ENCODE measurements at regions not wholly inside any gene's neighbourhood (a gene's known extent, or its start where the extent isn't known, plus 50 kb on each side); places are given as distances from the start of the nearest gene placed in this dataset.

DNA sequence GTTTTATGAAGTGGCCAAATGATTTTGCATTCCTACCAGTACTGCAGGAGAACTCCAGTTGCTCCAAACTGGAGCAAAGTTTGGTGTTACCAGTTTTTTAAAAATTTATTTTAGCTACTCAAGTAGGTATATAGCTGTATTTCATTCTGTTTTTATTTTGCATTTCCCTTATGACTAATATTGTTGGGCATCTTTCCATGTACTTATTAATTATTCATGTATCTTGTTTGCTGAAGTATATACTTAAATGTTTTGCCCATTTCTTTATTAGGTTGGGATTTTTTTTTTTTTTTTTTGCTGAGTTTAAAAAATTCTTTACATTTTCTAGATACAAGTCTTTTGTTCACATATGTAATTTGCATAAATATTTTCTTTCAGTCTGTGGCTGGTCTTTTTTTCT lies 386.6 kb upstream of the DAB2 start:
- no peak for TF ChIP-seq EZH2 (IDR thresholded peaks at IDR 0.05; ENCODE audit: borderline replicate concordance, low read depth, low read length, poor library complexity, severe bottlenecking)
- TF ChIP-seq, protein P1, sequence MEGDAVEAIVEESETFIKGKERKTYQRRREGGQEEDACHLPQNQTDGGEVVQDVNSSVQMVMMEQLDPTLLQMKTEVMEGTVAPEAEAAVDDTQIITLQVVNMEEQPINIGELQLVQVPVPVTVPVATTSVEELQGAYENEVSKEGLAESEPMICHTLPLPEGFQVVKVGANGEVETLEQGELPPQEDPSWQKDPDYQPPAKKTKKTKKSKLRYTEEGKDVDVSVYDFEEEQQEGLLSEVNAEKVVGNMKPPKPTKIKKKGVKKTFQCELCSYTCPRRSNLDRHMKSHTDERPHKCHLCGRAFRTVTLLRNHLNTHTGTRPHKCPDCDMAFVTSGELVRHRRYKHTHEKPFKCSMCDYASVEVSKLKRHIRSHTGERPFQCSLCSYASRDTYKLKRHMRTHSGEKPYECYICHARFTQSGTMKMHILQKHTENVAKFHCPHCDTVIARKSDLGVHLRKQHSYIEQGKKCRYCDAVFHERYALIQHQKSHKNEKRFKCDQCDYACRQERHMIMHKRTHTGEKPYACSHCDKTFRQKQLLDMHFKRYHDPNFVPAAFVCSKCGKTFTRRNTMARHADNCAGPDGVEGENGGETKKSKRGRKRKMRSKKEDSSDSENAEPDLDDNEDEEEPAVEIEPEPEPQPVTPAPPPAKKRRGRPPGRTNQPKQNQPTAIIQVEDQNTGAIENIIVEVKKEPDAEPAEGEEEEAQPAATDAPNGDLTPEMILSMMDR (conservative IDR thresholded peaks at IDR 0.05; ENCODE audit: low read depth, low read length), result no peak

Measured in A673 (cell line).